Bronchial epithelial cell (primary cell): ENCODE measurements at regions not wholly inside any gene's neighbourhood (a gene's known extent, or its start where the extent isn't known, plus 50 kb on each side); places are given as distances from the start of the nearest gene placed in this dataset.
A peak's percentile ranks its signal among the peaks of the same experiment; 100 is the strongest.

Experiments used
- DNase-seq: peaks from one replicate; pipeline ENCODE4 v3.0.0-alpha.2; 2010; ENCODE audit warnings: low read depth
- FAIRE-seq: peaks from 2 replicates; lab custom pipeline; 2011; peaks lifted over from hg19 to GRCh38; lab: Jason Lieb, UNC
- H3K27me3 ChIP-seq: 2 replicates; pipeline ENCODE4 v1.5.1; 2011; ENCODE audit warnings: low read length; ENCODE audit not compliant: control insufficient read depth, insufficient read depth
- H3K36me3 ChIP-seq: 2 replicates; pipeline ENCODE4 v1.5.1; 2011; ENCODE audit warnings: low read length; ENCODE audit not compliant: control insufficient read depth, insufficient read depth
- H3K4me3 ChIP-seq: 2 replicates; pipeline ENCODE4 v1.5.1; 2011; ENCODE audit warnings: mild to moderate bottlenecking, low read depth, low read length, control low read depth
- CTCF ChIP-seq: IDR thresholded peaks from 2 replicates; pipeline ENCODE4 v1.5.1; 2011; ENCODE audit warnings: mild to moderate bottlenecking, moderate library complexity, low read length, control low read depth, inconsistent platforms; ENCODE audit not compliant: insufficient read depth, severe bottlenecking

GRCh38 chr12:59185295-59185694, 265.0 kb upstream of the LRIG3 start:
- Histone ChIP-seq H3K27me3 (no peaks in the 10 kb centered on the region), H3K4me3 (no peak overlapping the region), H3K36me3 (no peaks in the 10 kb centered on the region)
- TF ChIP-seq CTCF, result no peak
- no peak for FAIRE-seq
- DNase-seq, result no peak

- Histone ChIP-seq H3K4me3 (no peak overlapping the region), H3K27me3 (no peaks in the 10 kb centered on the region), H3K36me3 (no peaks in the 10 kb centered on the region)
- DNase-seq (peak; percentile 56), FAIRE-seq (no peak)
- TF ChIP-seq CTCF, result no peak
Observed at GRCh38 chr12:59182658-59183455, 262.6 kb upstream of the LRIG3 start.

GRCh38 chr12:59182191-59182590, 261.9 kb upstream of the LRIG3 start:
- no peaks in the 10 kb centered on the region for H3K36me3 ChIP-seq
- peak; percentile 47 for DNase-seq
- no peak for FAIRE-seq

GRCh38 chr12:59181196-59181777, 261.0 kb upstream of the LRIG3 start:
- TF ChIP-seq CTCF, result no peak
- no peak overlapping the region for H3K4me3 ChIP-seq
- H3K36me3 ChIP-seq, result no peaks in the 10 kb centered on the region
- FAIRE-seq, result no peak
- H3K27me3 ChIP-seq, result no peaks in the 10 kb centered on the region
- DNase-seq, result peak; percentile 55

More at GRCh38 chr12:59182191-59182590, 261.9 kb upstream of the LRIG3 start:
- no peak for TF ChIP-seq CTCF
- H3K27me3 ChIP-seq, result no peaks in the 10 kb centered on the region
- H3K4me3 ChIP-seq, result no peak overlapping the region

- no peaks in the 10 kb centered on the region for H3K27me3 ChIP-seq
- no peak overlapping the region for H3K4me3 ChIP-seq
- no peaks in the 10 kb centered on the region for H3K36me3 ChIP-seq
- DNase-seq (peak; percentile 57), FAIRE-seq (no peak)
- TF ChIP-seq CTCF, result no peak
Observed at GRCh38 chr12:59179231-59179630, 258.9 kb upstream of the LRIG3 start.
